ENCODE measurements at regions not wholly inside any gene's neighbourhood (a gene's known extent, or its start where the extent isn't known, plus 50 kb on each side); places are given as distances from the start of the nearest gene placed in this dataset.

GRCh38 chr2:128914320-128914719 is 595.7 kb upstream of the HS6ST1 start:
- Mint-ChIP-seq H3K4me1 (no peaks in the 10 kb centered on the region), H3K9me3 (peaks cover 15% of the 10 kb centered on the region), H3K36me3 (no peaks in the 10 kb centered on the region), H3K27ac (no peak overlapping the region), H3K4me3 (no peak overlapping the region), H3K27me3 (no peaks in the 10 kb centered on the region)
- DNase-seq, result no peak

- H3K27ac Mint-ChIP-seq, result no peak overlapping the region
- no peaks in the 10 kb centered on the region for H3K36me3 Mint-ChIP-seq
- no peak overlapping the region for H3K4me3 Mint-ChIP-seq
- no peak for DNase-seq
- H3K4me1 Mint-ChIP-seq, result no peaks in the 10 kb centered on the region
- peaks cover 8% of the 10 kb centered on the region for H3K27me3 Mint-ChIP-seq
- H3K9me3 Mint-ChIP-seq, result peaks cover 17% of the 10 kb centered on the region
Measured at GRCh38 chr2:128921751-128922150, 603.1 kb upstream of the HS6ST1 start.

GRCh38 chr2:128922154-128922553 is 603.5 kb upstream of the HS6ST1 start:
- Mint-ChIP-seq H3K4me1 (no peaks in the 10 kb centered on the region), H3K9me3 (peaks cover 16% of the 10 kb centered on the region), H3K4me3 (no peak overlapping the region), H3K36me3 (no peaks in the 10 kb centered on the region), H3K27ac (no peak overlapping the region), H3K27me3 (peaks cover 8% of the 10 kb centered on the region)
- no peak for DNase-seq

GRCh38 chr2:128925631-128926030 is 607.0 kb upstream of the HS6ST1 start:
- peaks cover 5% of the 10 kb centered on the region for H3K9me3 Mint-ChIP-seq
- no peak overlapping the region for H3K27ac Mint-ChIP-seq

GRCh38 chr2:128930101-128930500 is 611.4 kb upstream of the HS6ST1 start:
- Mint-ChIP-seq H3K9me3 (no peaks in the 10 kb centered on the region), H3K27me3 (peaks cover 7% of the 10 kb centered on the region), H3K4me1 (no peaks in the 10 kb centered on the region), H3K36me3 (no peaks in the 10 kb centered on the region), H3K27ac (no peak overlapping the region), H3K4me3 (no peak overlapping the region)
- DNase-seq, result no peak

More at GRCh38 chr2:128925631-128926030, 607.0 kb upstream of the HS6ST1 start:
- Mint-ChIP-seq H3K27me3 (peaks cover 8% of the 10 kb centered on the region), H3K4me3 (no peak overlapping the region), H3K36me3 (no peaks in the 10 kb centered on the region), H3K4me1 (no peaks in the 10 kb centered on the region)
- no peak for DNase-seq

DNA sequence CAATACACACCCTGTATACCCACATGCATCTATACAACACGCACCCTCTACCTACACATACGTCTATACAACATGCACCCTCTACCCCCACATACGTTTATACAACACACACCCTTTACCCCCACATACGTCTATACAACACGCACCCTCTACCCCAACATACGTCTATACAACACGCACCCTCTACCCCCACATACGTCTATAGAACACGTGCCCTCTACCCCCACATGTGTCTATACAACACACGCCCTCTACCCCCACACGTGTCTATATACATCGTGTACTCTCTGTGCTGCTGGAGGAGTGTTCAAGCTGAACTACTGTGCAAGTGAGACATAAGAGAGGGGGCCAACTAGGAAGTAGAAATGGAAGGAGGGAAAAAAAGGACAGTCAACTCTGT is 621.7 kb upstream of the HS6ST1 start:
- no peaks in the 10 kb centered on the region for H3K36me3 Mint-ChIP-seq
- no peak overlapping the region for H3K27ac Mint-ChIP-seq

DNA sequence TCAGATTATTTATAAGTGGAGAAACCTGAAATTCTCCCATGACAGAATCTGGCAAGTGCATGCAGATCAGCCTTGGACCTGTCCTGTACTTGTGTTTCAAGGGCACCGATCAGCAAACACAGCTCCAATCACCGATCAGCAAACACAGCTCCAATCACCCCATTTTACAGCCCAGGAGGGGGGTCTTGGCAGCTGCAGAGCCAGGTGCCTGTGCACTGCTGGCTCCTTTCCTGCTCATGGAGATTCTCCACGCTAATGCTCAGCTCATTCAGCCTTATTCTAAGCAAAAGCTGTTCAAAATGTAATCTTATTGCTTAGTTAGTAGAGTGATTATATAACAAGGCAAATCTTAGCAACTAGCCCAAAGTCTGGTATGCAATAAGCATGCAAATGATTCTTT is 623.1 kb upstream of the HS6ST1 start:
- Mint-ChIP-seq H3K4me3 (no peak overlapping the region), H3K36me3 (no peaks in the 10 kb centered on the region), H3K27me3 (no peaks in the 10 kb centered on the region), H3K4me1 (no peaks in the 10 kb centered on the region), H3K9me3 (no peaks in the 10 kb centered on the region), H3K27ac (no peak overlapping the region)
- no peak for DNase-seq

More for the DNA sequence above, 621.7 kb upstream of the HS6ST1 start:
- DNase-seq, result no peak
- Mint-ChIP-seq H3K9me3 (no peaks in the 10 kb centered on the region), H3K27me3 (no peaks in the 10 kb centered on the region), H3K4me3 (no peak overlapping the region), H3K4me1 (no peaks in the 10 kb centered on the region)

DNA sequence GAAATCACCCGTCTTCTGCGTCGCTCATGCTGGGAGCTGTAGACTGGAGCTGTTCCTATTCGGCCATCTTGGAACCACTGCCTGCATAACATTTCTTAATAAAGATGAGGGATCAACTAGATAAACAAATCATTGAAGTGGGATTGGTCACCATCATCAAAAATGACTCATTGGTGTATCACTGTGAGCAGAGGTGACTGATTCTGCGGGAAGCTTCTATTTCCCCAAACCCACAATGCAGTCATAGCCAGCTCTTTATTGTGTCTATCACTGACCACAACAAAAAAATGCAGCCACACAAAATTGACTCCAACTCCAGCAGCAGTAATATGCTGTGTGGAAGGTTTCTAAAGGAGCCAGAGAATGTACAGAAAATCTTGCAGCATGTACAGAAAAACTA is 630.7 kb upstream of the HS6ST1 start:
- Mint-ChIP-seq H3K27ac (no peak overlapping the region), H3K27me3 (peaks cover 5% of the 10 kb centered on the region), H3K4me3 (no peak overlapping the region), H3K36me3 (no peaks in the 10 kb centered on the region), H3K4me1 (no peaks in the 10 kb centered on the region), H3K9me3 (peaks cover 5% of the 10 kb centered on the region)
- no peak for DNase-seq

DNA sequence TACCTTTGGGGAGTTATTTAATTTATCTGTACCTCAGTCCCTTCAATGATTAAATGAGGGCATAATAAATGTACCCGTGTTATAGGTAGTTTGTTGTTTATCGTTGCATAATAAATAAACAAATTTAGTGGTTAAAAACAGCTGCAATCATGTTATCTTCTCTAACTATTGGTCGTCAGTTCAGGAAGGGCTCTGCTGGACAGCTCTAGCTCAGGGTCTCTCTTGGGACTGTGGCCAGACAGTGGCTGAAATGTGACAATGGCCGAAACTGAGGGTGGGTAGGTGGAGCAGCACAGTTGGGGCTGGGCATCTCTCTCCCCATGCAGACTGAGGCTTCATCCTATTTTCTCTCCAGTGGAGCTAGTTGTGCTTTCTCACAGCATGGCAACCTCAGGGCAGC is 632.1 kb upstream of the HS6ST1 start:
- Mint-ChIP-seq H3K9me3 (peaks cover 5% of the 10 kb centered on the region), H3K4me3 (no peak overlapping the region), H3K4me1 (no peaks in the 10 kb centered on the region), H3K36me3 (no peaks in the 10 kb centered on the region), H3K27ac (no peak overlapping the region), H3K27me3 (peaks cover 5% of the 10 kb centered on the region)
- DNase-seq, result no peak

DNA sequence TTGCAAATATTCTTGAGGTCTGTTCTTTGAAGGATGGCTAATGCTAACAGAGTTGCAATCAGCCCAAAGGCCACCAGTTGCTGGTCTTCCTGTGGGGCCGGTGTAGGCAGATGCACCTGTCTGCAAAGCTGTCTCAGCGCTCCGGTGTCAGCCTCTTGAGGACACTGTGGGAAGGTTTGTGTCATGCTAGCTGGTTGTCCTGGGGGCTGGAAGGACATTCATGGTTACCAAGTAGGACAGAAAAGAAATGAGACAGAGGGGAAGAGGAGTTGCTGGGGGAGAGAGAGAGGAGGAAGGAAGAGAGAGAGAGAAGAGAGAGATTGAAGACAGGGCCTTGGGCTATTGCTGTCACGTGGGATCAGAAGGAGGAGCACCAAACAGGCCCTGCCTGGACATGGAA is 639.6 kb upstream of the HS6ST1 start:
- Mint-ChIP-seq H3K36me3 (no peaks in the 10 kb centered on the region), H3K27ac (no peak overlapping the region), H3K4me3 (no peak overlapping the region), H3K4me1 (no peaks in the 10 kb centered on the region), H3K9me3 (peaks cover 7% of the 10 kb centered on the region), H3K27me3 (no peaks in the 10 kb centered on the region)
- DNase-seq, result no peak

GRCh38 chr2:128967646-128968045 is 649.0 kb upstream of the HS6ST1 start:
- no peak for DNase-seq
- Mint-ChIP-seq H3K4me3 (no peak overlapping the region), H3K4me1 (peaks cover 4% of the 10 kb centered on the region), H3K27ac (no peak overlapping the region), H3K36me3 (no peaks in the 10 kb centered on the region), H3K9me3 (peaks cover 2% of the 10 kb centered on the region), H3K27me3 (no peaks in the 10 kb centered on the region)

DNA sequence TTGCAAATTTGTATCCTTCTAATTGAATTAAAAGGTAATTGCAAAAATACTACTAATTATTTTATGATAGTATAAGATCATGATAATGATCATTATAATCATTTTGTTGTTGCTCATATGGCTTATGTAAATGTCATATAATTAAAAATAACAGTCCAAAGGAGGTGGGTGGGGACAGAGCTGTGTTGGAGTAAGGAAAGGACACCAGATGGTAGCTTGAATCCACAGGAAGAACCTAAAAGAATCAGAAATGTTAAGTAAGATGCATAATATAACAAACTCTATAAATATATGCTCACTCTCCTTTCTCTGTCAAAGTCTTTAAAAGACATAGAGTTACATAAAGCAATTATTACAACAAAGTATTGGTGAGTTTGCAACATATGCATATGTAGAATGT is 650.7 kb upstream of the HS6ST1 start:
- Mint-ChIP-seq H3K4me3 (no peak overlapping the region), H3K4me1 (peaks cover 4% of the 10 kb centered on the region), H3K27me3 (peaks cover 4% of the 10 kb centered on the region), H3K36me3 (no peaks in the 10 kb centered on the region), H3K27ac (no peak overlapping the region), H3K9me3 (no peaks in the 10 kb centered on the region)
- DNase-seq, result no peak

- Mint-ChIP-seq H3K4me3 (no peak overlapping the region), H3K4me1 (peaks cover 4% of the 10 kb centered on the region), H3K36me3 (no peaks in the 10 kb centered on the region), H3K27ac (no peak overlapping the region), H3K27me3 (peaks cover 4% of the 10 kb centered on the region), H3K9me3 (no peaks in the 10 kb centered on the region)
- DNase-seq, result no peak
Measured at GRCh38 chr2:128970332-128971116, 651.9 kb upstream of the HS6ST1 start.

GRCh38 chr2:128973566-128973965 is 654.9 kb upstream of the HS6ST1 start:
- Mint-ChIP-seq H3K9me3 (no peaks in the 10 kb centered on the region), H3K27me3 (peaks cover 4% of the 10 kb centered on the region), H3K4me3 (no peak overlapping the region), H3K27ac (no peak overlapping the region), H3K4me1 (peaks cover 4% of the 10 kb centered on the region), H3K36me3 (no peaks in the 10 kb centered on the region)
- DNase-seq, result no peak

- Mint-ChIP-seq H3K27me3 (peaks cover 3% of the 10 kb centered on the region), H3K4me3 (no peak overlapping the region), H3K9me3 (no peaks in the 10 kb centered on the region), H3K36me3 (no peaks in the 10 kb centered on the region), H3K4me1 (no peaks in the 10 kb centered on the region), H3K27ac (no peak overlapping the region)
- DNase-seq, result no peak
Measured at GRCh38 chr2:128978212-128978611, 659.5 kb upstream of the HS6ST1 start.

- DNase-seq, result no peak
- Mint-ChIP-seq H3K27ac (no peak overlapping the region), H3K9me3 (no peaks in the 10 kb centered on the region), H3K36me3 (no peaks in the 10 kb centered on the region), H3K4me1 (no peaks in the 10 kb centered on the region), H3K4me3 (no peak overlapping the region), H3K27me3 (peaks cover 3% of the 10 kb centered on the region)
Measured at GRCh38 chr2:128979182-128979581, 660.5 kb upstream of the HS6ST1 start.

Measured in activated naive CD8-positive, alpha-beta T cell treated with anti-CD3 and anti-CD28 coated beads for 36 hours (primary cell).